ENCODE measurements at regions not wholly inside any gene's neighbourhood (a gene's known extent, or its start where the extent isn't known, plus 50 kb on each side); places are given as distances from the start of the nearest gene placed in this dataset.
"Not testable (repeated sequence)": the region's sequence is repeated elsewhere in the genome, so short reads cannot be mapped to it uniquely, and the experiment has no call there.

GRCh38 chr20:54745780-54746179, 270.4 kb downstream of the DOK5 start:
- H3K27ac ChIP-seq: no peak overlapping the region
- TF ChIP-seq ZFX (IDR thresholded peaks at IDR 0.05) (no peak), CTCF (conservative IDR thresholded peaks at IDR 0.05) (no peak)

GRCh38 chr20:54744097-54744496, 268.7 kb downstream of the DOK5 start:
- H3K27ac ChIP-seq: no peak overlapping the region
- TF ChIP-seq CTCF (conservative IDR thresholded peaks at IDR 0.05) (no peak), ZFX (IDR thresholded peaks at IDR 0.05) (no peak)

GRCh38 chr20:54742193-54742592, 266.8 kb downstream of the DOK5 start:
- no peak overlapping the region for H3K27ac ChIP-seq
- TF ChIP-seq CTCF (conservative IDR thresholded peaks at IDR 0.05) (no peak), ZFX (IDR thresholded peaks at IDR 0.05) (no peak)

GRCh38 chr20:54736421-54736820, 261.0 kb downstream of the DOK5 start:
- no peak for TF ChIP-seq ZFX (IDR thresholded peaks at IDR 0.05)
- no peak for TF ChIP-seq CTCF (conservative IDR thresholded peaks at IDR 0.05)
- H3K27ac ChIP-seq: no peak overlapping the region

GRCh38 chr20:54733687-54734086, 258.3 kb downstream of the DOK5 start:
- TF ChIP-seq CTCF (conservative IDR thresholded peaks at IDR 0.05) (no peak), ZFX (IDR thresholded peaks at IDR 0.05) (no peak)
- no peak overlapping the region for H3K27ac ChIP-seq

GRCh38 chr20:54727490-54727889, 252.1 kb downstream of the DOK5 start:
- no peak overlapping the region for H3K27ac ChIP-seq
- TF ChIP-seq ZFX (IDR thresholded peaks at IDR 0.05): no peak
- TF ChIP-seq CTCF (conservative IDR thresholded peaks at IDR 0.05): no peak

GRCh38 chr20:54726687-54727300, 251.4 kb downstream of the DOK5 start:
- no peak overlapping the region for H3K27ac ChIP-seq
- no peak for TF ChIP-seq ZFX (IDR thresholded peaks at IDR 0.05)
- TF ChIP-seq CTCF (conservative IDR thresholded peaks at IDR 0.05): peak; percentile 15

GRCh38 chr20:54725266-54725665, 249.9 kb downstream of the DOK5 start:
- H3K27ac ChIP-seq: not testable (repeated sequence)
